ENCODE measurements at regions not wholly inside any gene's neighbourhood (a gene's known extent, or its start where the extent isn't known, plus 50 kb on each side); places are given as distances from the start of the nearest gene placed in this dataset.
"Not testable (repeated sequence)": the region's sequence is repeated elsewhere in the genome, so short reads cannot be mapped to it uniquely, and the experiment has no call there.

DNA sequence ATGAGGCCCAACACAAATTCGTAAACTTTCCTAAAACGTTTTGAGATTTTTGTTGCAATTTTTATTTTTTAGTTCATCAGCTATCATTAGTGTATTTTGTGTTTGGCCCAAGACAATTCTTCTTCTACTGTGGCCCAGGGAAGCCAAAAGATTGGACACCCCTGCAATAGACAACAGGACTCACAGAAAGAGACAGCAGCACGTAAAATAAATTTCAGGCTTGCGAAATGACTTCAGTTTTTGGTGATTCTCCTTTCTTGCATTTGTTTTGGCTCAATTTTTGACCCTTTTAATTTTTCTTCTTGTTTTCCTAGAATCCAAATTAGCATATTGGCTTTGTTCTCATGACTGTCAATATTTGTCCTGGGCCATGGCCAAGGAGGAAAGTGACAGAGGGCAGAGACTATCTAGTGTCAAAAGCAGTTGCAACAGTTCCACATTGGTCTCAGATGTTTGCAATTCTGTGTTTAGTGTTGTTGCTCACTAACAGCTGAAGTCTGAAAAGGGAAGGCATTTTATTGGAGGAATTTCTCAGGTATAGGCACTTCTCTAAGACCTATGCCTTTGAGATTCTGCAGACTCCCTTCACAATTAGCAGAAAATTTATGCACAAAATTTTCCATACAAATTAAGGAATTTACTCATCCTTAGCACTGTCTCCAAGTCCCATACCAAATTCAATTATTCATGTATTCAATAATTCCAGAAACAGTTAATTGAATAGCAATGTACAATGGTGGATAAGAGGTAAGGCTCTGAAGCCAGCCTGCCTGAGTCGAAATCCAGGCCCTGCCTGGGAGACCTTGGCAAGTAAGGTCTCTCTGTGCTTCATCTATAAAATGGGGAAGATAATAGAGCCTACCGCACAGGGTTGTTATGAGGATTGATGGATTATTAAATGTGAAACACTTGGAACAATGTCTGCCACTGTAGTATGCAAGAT is 160.9 kb upstream of the IVNS1ABP start:
- Mint-ChIP-seq H3K27me3 (no peaks in the 10 kb centered on the region), H3K4me1 (peaks cover 9% of the 10 kb centered on the region)
- DNase-seq, result no peak

DNA sequence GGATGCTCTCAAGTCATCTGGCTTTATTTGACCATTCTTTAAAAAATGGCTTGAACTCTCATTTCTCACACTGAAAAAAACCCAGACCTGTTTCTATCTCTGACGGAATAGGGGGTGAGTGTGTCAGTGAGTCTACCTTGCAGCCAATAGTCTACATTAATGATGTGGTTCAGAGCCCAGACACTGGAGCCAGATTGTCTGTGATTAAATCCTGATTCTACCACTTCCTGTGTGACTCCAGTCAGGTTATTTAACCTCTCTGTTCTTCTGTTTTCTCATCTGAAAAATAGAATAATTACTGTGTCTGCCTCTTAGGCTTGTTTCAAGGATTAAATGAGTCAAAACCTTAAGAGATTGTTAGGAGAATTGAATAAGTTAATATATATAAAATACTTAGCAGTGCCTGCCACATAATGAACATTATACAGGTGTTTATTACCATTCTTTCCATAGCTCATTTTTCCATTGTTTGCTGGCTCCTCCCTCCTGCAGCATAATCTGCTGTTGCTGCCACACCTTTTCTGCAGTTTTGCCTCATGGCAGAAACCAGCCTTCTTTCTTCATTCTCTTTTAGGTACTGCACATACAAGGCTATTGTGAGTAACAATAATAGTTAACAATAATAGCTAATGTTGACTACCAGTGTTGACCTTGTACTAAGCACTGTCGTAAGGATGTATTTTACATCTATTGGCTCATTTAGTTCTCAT is 157.6 kb upstream of the IVNS1ABP start:
- H3K4me3 Mint-ChIP-seq, result no peak overlapping the region
- H3K9me3 ChIP-seq (ENCODE audit: control insufficient read depth, low read length, poor library complexity, severe bottlenecking), result no peaks in the 10 kb centered on the region
- H3K27me3 Mint-ChIP-seq, result no peaks in the 10 kb centered on the region
- H3K36me3 Mint-ChIP-seq (ENCODE audit: low read depth), result no peaks in the 10 kb centered on the region
- H3K4me1 Mint-ChIP-seq, result peaks cover 9% of the 10 kb centered on the region
- DNase-seq, result no peak
- ATAC-seq, result peak; percentile 61
- H3K27ac Mint-ChIP-seq, result no peak overlapping the region

More for the DNA sequence above, 160.9 kb upstream of the IVNS1ABP start:
- no peaks in the 10 kb centered on the region for H3K9me3 ChIP-seq (ENCODE audit: control insufficient read depth, low read length, poor library complexity, severe bottlenecking)
- Mint-ChIP-seq H3K4me3 (no peak overlapping the region), H3K27ac (peak overlapping the region; percentile 29), H3K36me3 (ENCODE audit: low read depth) (no peaks in the 10 kb centered on the region)
- ATAC-seq, result no peak

DNA sequence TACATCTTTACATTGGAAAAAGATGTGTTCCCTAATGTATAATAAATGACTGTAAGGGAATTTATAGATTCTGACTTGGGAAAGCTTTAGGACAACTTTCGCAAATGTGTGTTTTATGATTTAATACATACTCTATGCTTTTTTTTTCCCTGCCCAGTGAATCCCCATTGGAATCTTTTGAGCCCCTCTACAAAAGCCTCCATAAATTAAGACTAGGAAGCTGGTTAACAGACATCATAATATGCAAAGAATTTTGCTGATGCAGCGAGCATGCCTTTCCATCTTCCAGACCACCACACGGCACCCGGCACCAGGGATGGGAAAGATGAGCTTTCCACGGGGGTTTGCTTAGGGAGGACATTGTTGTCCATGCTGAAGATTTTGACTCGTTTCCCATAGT is 156.1 kb upstream of the IVNS1ABP start:
- DNase-seq, result no peak
- peaks cover 9% of the 10 kb centered on the region for H3K4me1 Mint-ChIP-seq
- H3K27me3 Mint-ChIP-seq, result no peaks in the 10 kb centered on the region
- ATAC-seq, result no peak
- H3K36me3 Mint-ChIP-seq (ENCODE audit: low read depth), result no peaks in the 10 kb centered on the region
- H3K27ac Mint-ChIP-seq, result no peak overlapping the region
- no peaks in the 10 kb centered on the region for H3K9me3 ChIP-seq (ENCODE audit: control insufficient read depth, low read length, poor library complexity, severe bottlenecking)
- H3K4me3 Mint-ChIP-seq, result no peak overlapping the region

GRCh38 chr1:185468626-185469025 is 151.6 kb upstream of the IVNS1ABP start:
- Mint-ChIP-seq H3K4me3 (no peak overlapping the region), H3K27ac (no peak overlapping the region), H3K4me1 (no peaks in the 10 kb centered on the region), H3K36me3 (ENCODE audit: low read depth) (peaks cover 3% of the 10 kb centered on the region), H3K27me3 (no peaks in the 10 kb centered on the region)
- H3K9me3 ChIP-seq (ENCODE audit: control insufficient read depth, low read length, poor library complexity, severe bottlenecking), result no peaks in the 10 kb centered on the region
- no peak for ATAC-seq
- no peak for DNase-seq

- no peak overlapping the region for H3K4me3 Mint-ChIP-seq
Measured at GRCh38 chr1:185467122-185467521, 150.1 kb upstream of the IVNS1ABP start.

GRCh38 chr1:185464777-185465176 is 147.7 kb upstream of the IVNS1ABP start:
- Mint-ChIP-seq H3K27me3 (no peaks in the 10 kb centered on the region), H3K4me1 (no peaks in the 10 kb centered on the region), H3K27ac (no peak overlapping the region), H3K36me3 (ENCODE audit: low read depth) (peaks cover 3% of the 10 kb centered on the region), H3K4me3 (no peak overlapping the region)
- H3K9me3 ChIP-seq (ENCODE audit: control insufficient read depth, low read length, poor library complexity, severe bottlenecking), result no peaks in the 10 kb centered on the region
- DNase-seq, result no peak
- no peak for ATAC-seq

More at GRCh38 chr1:185467122-185467521, 150.1 kb upstream of the IVNS1ABP start:
- H3K9me3 ChIP-seq (ENCODE audit: control insufficient read depth, low read length, poor library complexity, severe bottlenecking), result no peaks in the 10 kb centered on the region
- H3K36me3 Mint-ChIP-seq (ENCODE audit: low read depth), result peaks cover 3% of the 10 kb centered on the region
- no peak for ATAC-seq
- DNase-seq, result no peak
- H3K4me1 Mint-ChIP-seq, result no peaks in the 10 kb centered on the region
- no peaks in the 10 kb centered on the region for H3K27me3 Mint-ChIP-seq
- no peak overlapping the region for H3K27ac Mint-ChIP-seq

GRCh38 chr1:185463433-185463832 is 146.4 kb upstream of the IVNS1ABP start:
- ATAC-seq, result no peak
- Mint-ChIP-seq H3K4me3 (no peak overlapping the region), H3K36me3 (ENCODE audit: low read depth) (peaks cover 3% of the 10 kb centered on the region), H3K27ac (no peak overlapping the region), H3K27me3 (no peaks in the 10 kb centered on the region), H3K4me1 (no peaks in the 10 kb centered on the region)
- no peak for DNase-seq
- H3K9me3 ChIP-seq (ENCODE audit: control insufficient read depth, low read length, poor library complexity, severe bottlenecking), result no peaks in the 10 kb centered on the region

GRCh38 chr1:185463011-185463410 is 146.0 kb upstream of the IVNS1ABP start:
- Mint-ChIP-seq H3K27ac (no peak overlapping the region), H3K27me3 (no peaks in the 10 kb centered on the region), H3K4me3 (no peak overlapping the region), H3K36me3 (ENCODE audit: low read depth) (peaks cover 3% of the 10 kb centered on the region), H3K4me1 (no peaks in the 10 kb centered on the region)
- ATAC-seq (no peak), DNase-seq (no peak)
- H3K9me3 ChIP-seq (ENCODE audit: control insufficient read depth, low read length, poor library complexity, severe bottlenecking), result no peaks in the 10 kb centered on the region

GRCh38 chr1:185460723-185461122 is 143.7 kb upstream of the IVNS1ABP start:
- not testable (repeated sequence) for ATAC-seq; H3K27ac Mint-ChIP-seq; H3K4me3 Mint-ChIP-seq; H3K36me3 Mint-ChIP-seq (ENCODE audit: low read depth); DNase-seq; H3K4me1 Mint-ChIP-seq; H3K27me3 Mint-ChIP-seq; H3K9me3 ChIP-seq (ENCODE audit: control insufficient read depth, low read length, poor library complexity, severe bottlenecking)

GRCh38 chr1:185459141-185459540 is 142.1 kb upstream of the IVNS1ABP start:
- Mint-ChIP-seq H3K27ac (no peak overlapping the region), H3K4me1 (peaks cover 2% of the 10 kb centered on the region), H3K36me3 (ENCODE audit: low read depth) (no peaks in the 10 kb centered on the region), H3K4me3 (no peak overlapping the region), H3K27me3 (no peaks in the 10 kb centered on the region)
- ATAC-seq (no peak), DNase-seq (no peak)
- H3K9me3 ChIP-seq (ENCODE audit: control insufficient read depth, low read length, poor library complexity, severe bottlenecking), result no peaks in the 10 kb centered on the region

DNA sequence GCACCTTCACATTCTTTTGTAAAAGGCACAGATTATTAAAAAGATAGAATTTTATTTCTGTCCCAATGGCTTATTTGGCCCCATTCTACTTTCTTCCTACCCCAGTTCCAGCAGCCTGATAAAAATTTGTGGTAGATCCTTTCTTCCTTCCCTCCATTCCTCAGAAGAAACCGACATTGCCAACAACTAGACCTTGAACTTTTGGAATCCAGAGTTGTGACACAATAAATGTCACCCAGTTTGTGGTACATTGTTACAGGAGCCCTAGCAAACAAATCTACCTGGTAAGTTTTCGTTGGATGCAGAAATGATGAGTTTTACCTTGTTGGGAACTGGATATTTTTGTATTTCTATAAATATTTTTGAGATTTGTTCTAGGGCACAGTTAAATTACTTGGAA is 141.6 kb upstream of the IVNS1ABP start:
- DNase-seq (no peak), ATAC-seq (no peak)
- no peaks in the 10 kb centered on the region for H3K9me3 ChIP-seq (ENCODE audit: control insufficient read depth, low read length, poor library complexity, severe bottlenecking)
- Mint-ChIP-seq H3K27me3 (no peaks in the 10 kb centered on the region), H3K4me3 (no peak overlapping the region), H3K36me3 (ENCODE audit: low read depth) (no peaks in the 10 kb centered on the region), H3K27ac (no peak overlapping the region), H3K4me1 (peaks cover 2% of the 10 kb centered on the region)

DNA sequence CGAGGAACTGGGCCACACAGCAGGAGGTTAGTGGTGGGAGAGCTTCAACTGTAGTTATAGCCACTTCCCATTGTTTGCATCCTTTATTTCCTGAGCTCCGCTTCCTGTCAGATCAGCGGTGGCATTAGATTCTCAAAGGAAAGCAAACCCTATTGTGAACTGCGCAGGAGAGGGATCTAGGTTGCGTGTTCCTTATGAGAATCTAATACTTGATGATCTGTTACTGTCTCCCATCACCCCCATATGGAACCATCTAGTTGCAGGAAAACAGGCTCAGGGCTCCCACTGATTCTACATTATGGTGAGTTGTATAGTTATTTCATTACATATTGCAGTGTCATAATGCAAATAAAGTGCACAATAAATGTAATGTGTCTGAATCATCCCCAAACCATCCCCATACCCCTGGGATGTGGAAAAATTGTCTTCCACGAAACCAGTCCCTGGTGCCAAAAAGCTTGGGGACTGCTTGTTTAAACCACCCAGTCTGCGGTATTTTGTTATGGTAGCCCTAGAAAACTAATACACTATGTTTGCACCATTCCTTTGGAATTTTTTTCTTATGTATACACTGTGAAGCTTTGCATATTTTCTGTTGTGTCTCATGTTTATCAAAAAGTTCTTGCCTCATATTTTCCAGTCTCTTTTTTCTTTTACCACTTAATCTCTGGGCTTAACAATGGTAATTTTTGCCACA is 136.6 kb upstream of the IVNS1ABP start:
- no peaks in the 10 kb centered on the region for H3K36me3 Mint-ChIP-seq (ENCODE audit: low read depth)

GRCh38 chr1:185450917-185451316 is 133.9 kb upstream of the IVNS1ABP start:
- Mint-ChIP-seq H3K4me1 (peaks cover 4% of the 10 kb centered on the region), H3K27ac (no peak overlapping the region), H3K36me3 (ENCODE audit: low read depth) (no peaks in the 10 kb centered on the region), H3K4me3 (no peak overlapping the region), H3K27me3 (no peaks in the 10 kb centered on the region)
- DNase-seq (no peak), ATAC-seq (no peak)
- H3K9me3 ChIP-seq (ENCODE audit: control insufficient read depth, low read length, poor library complexity, severe bottlenecking), result no peaks in the 10 kb centered on the region

More for the DNA sequence above, 136.6 kb upstream of the IVNS1ABP start:
- peak overlapping the region; percentile 48 for H3K27ac Mint-ChIP-seq
- H3K9me3 ChIP-seq (ENCODE audit: control insufficient read depth, low read length, poor library complexity, severe bottlenecking), result no peaks in the 10 kb centered on the region
- H3K4me1 Mint-ChIP-seq, result peaks cover 4% of the 10 kb centered on the region
- H3K27me3 Mint-ChIP-seq, result no peaks in the 10 kb centered on the region
- no peak overlapping the region for H3K4me3 Mint-ChIP-seq
- ATAC-seq (no peak), DNase-seq (no peak)

Data from T-helper 17 cell (primary cell).